ENCODE measurements at regions not wholly inside any gene's neighbourhood (a gene's known extent, or its start where the extent isn't known, plus 50 kb on each side); places are given as distances from the start of the nearest gene placed in this dataset.

GRCh38 chr1:87790756-87791155, 462.1 kb downstream of the LMO4 start:
- TF ChIP-seq PATZ1 (CRISPR knock-in tag; IDR thresholded peaks at IDR 0.05; ENCODE audit: borderline replicate concordance) = no peak
- no peak for TF ChIP-seq SNAI2 (CRISPR knock-in tag; IDR thresholded peaks at IDR 0.05)
- no peak for TF ChIP-seq OSR1 (CRISPR knock-in tag; IDR thresholded peaks at IDR 0.05)
- TF ChIP-seq ESRRG (CRISPR knock-in tag; IDR thresholded peaks at IDR 0.05) = no peak
- no peak for TF ChIP-seq RARB (CRISPR knock-in tag; IDR thresholded peaks at IDR 0.05)
- no peak for TF ChIP-seq ZNF70 (CRISPR knock-in tag; IDR thresholded peaks at IDR 0.05)
- no peak for TF ChIP-seq POU6F1 (CRISPR knock-in tag; IDR thresholded peaks at IDR 0.05; ENCODE audit: borderline replicate concordance, low read depth)
- TF ChIP-seq ZNF565 (CRISPR knock-in tag; conservative IDR thresholded peaks at IDR 0.05; ENCODE audit: low read depth) = no peak
- TF ChIP-seq ARNTL (CRISPR knock-in tag; IDR thresholded peaks at IDR 0.05; ENCODE audit: borderline replicate concordance, low read depth) = no peak
- TF ChIP-seq CSRNP3 (CRISPR knock-in tag; IDR thresholded peaks at IDR 0.05) = no peak
